ENCODE measurements at regions not wholly inside any gene's neighbourhood (a gene's known extent, or its start where the extent isn't known, plus 50 kb on each side); places are given as distances from the start of the nearest gene placed in this dataset.

GRCh38 chr1:68958958-68959357, 462.1 kb upstream of the DEPDC1 start:
- no peak for TF ChIP-seq CTCF (conservative IDR thresholded peaks at IDR 0.05; ENCODE audit: low read depth, low read length)
- H3K4me3 ChIP-seq (ENCODE audit: low read depth, low read length): no peak overlapping the region
- DNase-seq (ENCODE audit: low read depth): no peak

DNA sequence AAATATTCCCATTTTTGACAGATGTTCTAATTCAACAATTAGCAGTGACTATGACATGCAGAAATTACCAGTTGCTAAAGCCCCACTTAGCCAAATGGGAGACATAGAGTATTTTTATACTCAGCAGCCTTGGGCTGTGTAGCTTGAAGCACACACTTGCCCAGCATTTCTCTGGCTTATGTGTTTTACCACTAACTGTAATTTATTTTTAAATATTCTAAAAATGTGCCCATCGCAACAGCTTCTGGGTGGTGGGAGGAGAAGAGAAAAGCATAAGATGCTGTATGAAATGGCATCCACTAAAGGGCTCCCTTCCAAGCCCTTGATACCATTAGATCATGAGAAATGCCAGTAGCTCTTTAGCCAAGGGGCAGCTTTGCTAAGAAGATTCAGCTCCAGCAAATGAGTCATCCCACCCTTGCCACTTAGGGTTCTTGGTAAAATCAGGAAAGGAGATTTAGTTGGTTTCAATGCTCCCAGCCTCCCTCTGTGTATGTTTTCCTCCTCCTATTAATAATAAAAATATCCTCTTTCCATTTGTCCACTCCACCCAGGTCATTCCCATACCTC, 462.7 kb upstream of the DEPDC1 start:
- DNase-seq (ENCODE audit: low read depth): no peak
- TF ChIP-seq CTCF (conservative IDR thresholded peaks at IDR 0.05; ENCODE audit: low read depth, low read length): no peak
- no peak overlapping the region for H3K4me3 ChIP-seq (ENCODE audit: low read depth, low read length)

- no peak for DNase-seq (ENCODE audit: low read depth)
- no peak for TF ChIP-seq CTCF (conservative IDR thresholded peaks at IDR 0.05; ENCODE audit: low read depth, low read length)
- no peak overlapping the region for H3K4me3 ChIP-seq (ENCODE audit: low read depth, low read length)
These were observed 464.3 kb upstream of the DEPDC1 start for GRCh38 chr1:68961143-68961542.

GRCh38 chr1:68963353-68963752, 466.5 kb upstream of the DEPDC1 start:
- TF ChIP-seq CTCF (conservative IDR thresholded peaks at IDR 0.05; ENCODE audit: low read depth, low read length): no peak
- DNase-seq (ENCODE audit: low read depth): no peak
- no peak overlapping the region for H3K4me3 ChIP-seq (ENCODE audit: low read depth, low read length)

DNA sequence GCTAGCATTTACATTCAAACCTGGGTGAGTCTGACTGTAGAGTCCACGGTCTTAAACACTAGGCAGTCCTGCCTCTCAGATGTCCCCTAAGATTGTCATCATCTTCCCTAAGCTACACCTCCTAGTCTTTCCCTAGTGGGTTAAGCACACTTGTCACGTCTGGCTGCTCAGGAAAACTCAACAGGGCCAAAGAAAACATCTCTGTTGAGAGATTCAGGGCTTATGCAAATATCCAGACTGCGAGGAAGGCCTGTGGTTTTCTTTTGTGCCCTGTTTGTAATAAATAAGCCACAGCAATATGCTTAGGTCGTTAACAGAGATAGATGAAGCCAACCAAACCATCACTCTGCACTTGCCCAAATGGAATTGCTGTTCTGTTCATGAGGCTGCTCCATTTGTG, 472.6 kb upstream of the DEPDC1 start:
- no peak overlapping the region for H3K4me3 ChIP-seq (ENCODE audit: low read depth, low read length)
- TF ChIP-seq CTCF (conservative IDR thresholded peaks at IDR 0.05; ENCODE audit: low read depth, low read length): no peak
- no peak for DNase-seq (ENCODE audit: low read depth)

DNA sequence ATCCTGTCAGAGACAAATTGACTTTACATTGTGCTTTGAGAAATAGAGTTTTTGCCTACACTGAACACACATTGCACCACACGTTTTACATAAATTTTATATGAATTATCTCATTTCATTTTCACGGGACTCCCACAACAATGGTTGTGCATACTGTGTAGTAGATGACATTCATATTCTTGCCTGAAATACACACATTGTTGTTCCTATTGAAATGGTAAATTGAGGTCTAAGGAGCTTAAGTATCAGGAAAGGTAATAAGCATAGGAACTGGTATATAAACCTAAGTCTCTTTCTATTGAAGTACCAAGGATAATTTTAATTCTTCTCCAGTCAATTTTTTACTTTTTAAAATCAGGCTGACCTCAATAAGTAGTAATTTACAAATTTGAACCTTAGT, 473.7 kb upstream of the DEPDC1 start:
- no peak for DNase-seq (ENCODE audit: low read depth)
- H3K4me3 ChIP-seq (ENCODE audit: low read depth, low read length): no peak overlapping the region
- TF ChIP-seq CTCF (conservative IDR thresholded peaks at IDR 0.05; ENCODE audit: low read depth, low read length): no peak

GRCh38 chr1:68973459-68974244, 476.8 kb upstream of the DEPDC1 start:
- DNase-seq (ENCODE audit: low read depth): no peak
- no peak for TF ChIP-seq CTCF (conservative IDR thresholded peaks at IDR 0.05; ENCODE audit: low read depth, low read length)
- no peak overlapping the region for H3K4me3 ChIP-seq (ENCODE audit: low read depth, low read length)
